Suprapubic skin (tissue), 3 donors: ENCODE measurements at regions not wholly inside any gene's neighbourhood (a gene's known extent, or its start where the extent isn't known, plus 50 kb on each side); places are given as distances from the start of the nearest gene placed in this dataset.
"Not testable (repeated sequence)": the region's sequence is repeated elsewhere in the genome, so short reads cannot be mapped to it uniquely, and the experiment has no call there.

Experiments
- EP300 ChIP-seq: sonication (generic); formaldehyde crosslinking; IDR thresholded peaks from one replicate; pipeline ENCODE4 v1.6.1; 2017; ENCODE audit warnings: antibody characterized with exemption
- POLR2A ChIP-seq, 2 donors: fragments of 450-650 bp; IDR thresholded peaks; one replicate each; pipeline ENCODE4 v1.6.1; 2017; ENCODE audit warnings: antibody characterized with exemption in 2 of 2, mild to moderate bottlenecking in 2 of 2, moderate library complexity in 2 of 2
- TF ChIP-seq, protein P1 (sequence below), 2 donors: fragments of 200-600 bp in 1 of 2; fragments of 450-650 bp in 1 of 2; sonication (generic) in 1 of 2; IDR thresholded peaks; one replicate each; pipeline ENCODE4 v1.5.1; 2016 to 2019; ENCODE audit warnings: antibody characterized with exemption in 2 of 2, mild to moderate bottlenecking in 1 of 2, moderate library complexity in 1 of 2

GRCh38 chr11:71639520-71639849, 56.8 kb upstream of the KRTAP5-11 start:
- TF ChIP-seq, protein P1, sequence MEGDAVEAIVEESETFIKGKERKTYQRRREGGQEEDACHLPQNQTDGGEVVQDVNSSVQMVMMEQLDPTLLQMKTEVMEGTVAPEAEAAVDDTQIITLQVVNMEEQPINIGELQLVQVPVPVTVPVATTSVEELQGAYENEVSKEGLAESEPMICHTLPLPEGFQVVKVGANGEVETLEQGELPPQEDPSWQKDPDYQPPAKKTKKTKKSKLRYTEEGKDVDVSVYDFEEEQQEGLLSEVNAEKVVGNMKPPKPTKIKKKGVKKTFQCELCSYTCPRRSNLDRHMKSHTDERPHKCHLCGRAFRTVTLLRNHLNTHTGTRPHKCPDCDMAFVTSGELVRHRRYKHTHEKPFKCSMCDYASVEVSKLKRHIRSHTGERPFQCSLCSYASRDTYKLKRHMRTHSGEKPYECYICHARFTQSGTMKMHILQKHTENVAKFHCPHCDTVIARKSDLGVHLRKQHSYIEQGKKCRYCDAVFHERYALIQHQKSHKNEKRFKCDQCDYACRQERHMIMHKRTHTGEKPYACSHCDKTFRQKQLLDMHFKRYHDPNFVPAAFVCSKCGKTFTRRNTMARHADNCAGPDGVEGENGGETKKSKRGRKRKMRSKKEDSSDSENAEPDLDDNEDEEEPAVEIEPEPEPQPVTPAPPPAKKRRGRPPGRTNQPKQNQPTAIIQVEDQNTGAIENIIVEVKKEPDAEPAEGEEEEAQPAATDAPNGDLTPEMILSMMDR (IDR thresholded peaks at IDR 0.05), result not testable (repeated sequence)
- TF ChIP-seq EP300; POLR2A (IDR thresholded peaks at IDR 0.05): not testable (repeated sequence)
